Activated CD4-positive, alpha-beta memory T cell treated with anti-CD3 and anti-CD28 coated beads for 36 hours (primary cell): ENCODE measurements at regions not wholly inside any gene's neighbourhood (a gene's known extent, or its start where the extent isn't known, plus 50 kb on each side); places are given as distances from the start of the nearest gene placed in this dataset.

Source experiments
- CTCF ChIA-PET: fragments of 350-600 bp; sonication (Branson Sonifier 250); formaldehyde crosslinking; loops from one replicate; lab custom pipeline; 2021; ENCODE audit warnings: antibody characterized with exemption, inconsistent platforms; lab: Charles Lee
- POLR2A ChIA-PET: fragments of 350-600 bp; sonication (Branson Sonifier 250); formaldehyde crosslinking; loops from one replicate; lab custom pipeline; 2021; ENCODE audit warnings: antibody characterized with exemption; lab: Charles Lee
- DNase-seq: peaks from one replicate; pipeline ENCODE4 v3.0.0-alpha.2; 2020
- H3K27ac Mint-ChIP-seq: one replicate; pipeline ENCODE4 v1.8.0; 2021; ENCODE audit warnings: mixed read lengths
- H3K27me3 Mint-ChIP-seq: one replicate; pipeline ENCODE4 v1.8.0; 2021; ENCODE audit warnings: mixed read lengths
- H3K36me3 Mint-ChIP-seq: one replicate; pipeline ENCODE4 v1.8.0; 2021; ENCODE audit warnings: mixed read lengths
- H3K4me1 Mint-ChIP-seq: one replicate; pipeline ENCODE4 v1.8.0; 2021; ENCODE audit warnings: low read depth, mixed read lengths
- H3K4me3 Mint-ChIP-seq: one replicate; pipeline ENCODE4 v1.8.0; 2021; ENCODE audit warnings: mild to moderate bottlenecking, mixed read lengths
- H3K9me3 Mint-ChIP-seq: one replicate; pipeline ENCODE4 v1.8.0; 2021; ENCODE audit warnings: mixed read lengths
- intact Hi-C: fragments of 100-400 bp; cut with micrococcal nuclease; formaldehyde crosslinking; loops from one replicate; pipeline ENCODE4 v1.15.1; 2023

DNA sequence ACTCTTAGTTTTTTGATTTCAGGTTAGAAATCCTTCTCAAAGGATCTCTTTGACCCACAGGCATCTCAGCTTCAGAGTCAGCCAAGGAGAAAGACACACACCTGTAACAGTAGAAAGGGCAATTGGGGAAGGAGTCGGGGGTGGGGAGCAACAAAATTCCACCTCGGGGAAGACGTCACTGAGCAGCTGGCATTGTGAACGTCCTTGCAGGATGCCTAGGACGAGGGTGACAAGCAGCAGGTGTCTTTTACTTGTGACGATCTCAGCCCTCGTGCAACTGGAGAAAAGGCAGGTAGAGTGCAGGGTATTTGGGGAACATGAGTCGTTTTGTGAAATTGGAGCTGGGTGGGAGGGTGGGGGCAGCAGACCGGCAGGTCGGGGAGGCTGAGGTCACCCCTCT lies 627.0 kb downstream of the ACTR3B start:
- no peak overlapping the region for H3K27ac Mint-ChIP-seq
- no peak overlapping the region for H3K4me3 Mint-ChIP-seq
- no peaks in the 10 kb centered on the region for H3K36me3 Mint-ChIP-seq
- H3K4me1 Mint-ChIP-seq = no peaks in the 10 kb centered on the region
- no peak for DNase-seq
- peaks cover 1% of the 10 kb centered on the region for H3K27me3 Mint-ChIP-seq
- intact Hi-C loops = no loop called here
- H3K9me3 Mint-ChIP-seq = peaks cover 12% of the 10 kb centered on the region
- ChIA-PET POLR2A (no interaction called here), CTCF (no interaction called here)

DNA sequence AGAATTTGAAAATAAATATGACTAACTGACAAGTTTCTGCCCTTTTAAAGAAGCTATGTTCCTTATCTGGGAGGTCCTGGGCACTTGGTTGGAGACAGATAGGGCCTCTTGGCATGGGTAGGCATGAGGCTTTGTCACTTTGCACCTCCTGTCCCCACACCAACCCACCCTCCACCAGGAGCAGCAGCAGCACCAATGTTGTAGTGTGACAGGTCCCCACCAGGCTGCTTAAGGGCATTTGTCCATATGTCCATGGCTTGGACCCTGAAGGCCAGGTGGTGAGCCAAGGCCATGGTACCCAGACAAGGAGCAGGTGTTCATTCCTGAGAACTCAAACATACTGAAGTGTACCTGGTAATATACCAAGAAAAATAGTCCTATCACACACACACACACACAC lies 629.1 kb downstream of the ACTR3B start:
- POLR2A ChIA-PET = no interaction called here
- H3K36me3 Mint-ChIP-seq = no peaks in the 10 kb centered on the region
- no peak for DNase-seq
- peaks cover 13% of the 10 kb centered on the region for H3K9me3 Mint-ChIP-seq
- H3K27ac Mint-ChIP-seq = no peak overlapping the region
- H3K4me3 Mint-ChIP-seq = no peak overlapping the region
- CTCF ChIA-PET = no interaction called here
- no peaks in the 10 kb centered on the region for H3K4me1 Mint-ChIP-seq
- intact Hi-C loops = no loop called here
- no peaks in the 10 kb centered on the region for H3K27me3 Mint-ChIP-seq

DNA sequence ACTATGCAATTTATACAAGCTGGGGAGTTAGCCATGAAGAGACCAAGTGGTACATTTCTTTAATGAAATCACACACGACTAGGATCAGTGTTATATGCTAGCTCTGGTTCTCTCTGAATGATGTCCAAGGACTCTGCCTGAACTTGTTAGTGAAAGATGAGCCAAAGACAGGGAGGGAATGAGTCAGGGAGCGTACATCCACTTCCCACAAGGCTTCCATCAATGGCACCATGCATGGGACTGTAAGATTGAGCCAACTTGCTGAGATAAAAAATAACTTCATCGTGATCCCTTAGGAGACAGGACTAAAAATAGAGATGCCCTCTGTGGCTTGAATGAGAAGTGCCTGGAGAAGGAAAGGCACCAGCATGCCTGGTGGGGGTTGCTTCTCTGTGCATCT lies 629.7 kb downstream of the ACTR3B start:
- ChIA-PET POLR2A (no interaction called here), CTCF (no interaction called here)
- no peak overlapping the region for H3K27ac Mint-ChIP-seq
- intact Hi-C loops = no loop called here
- DNase-seq = no peak
- no peaks in the 10 kb centered on the region for H3K27me3 Mint-ChIP-seq
- H3K9me3 Mint-ChIP-seq = peaks cover 18% of the 10 kb centered on the region
- no peaks in the 10 kb centered on the region for H3K4me1 Mint-ChIP-seq
- H3K4me3 Mint-ChIP-seq = no peak overlapping the region
- no peaks in the 10 kb centered on the region for H3K36me3 Mint-ChIP-seq

DNA sequence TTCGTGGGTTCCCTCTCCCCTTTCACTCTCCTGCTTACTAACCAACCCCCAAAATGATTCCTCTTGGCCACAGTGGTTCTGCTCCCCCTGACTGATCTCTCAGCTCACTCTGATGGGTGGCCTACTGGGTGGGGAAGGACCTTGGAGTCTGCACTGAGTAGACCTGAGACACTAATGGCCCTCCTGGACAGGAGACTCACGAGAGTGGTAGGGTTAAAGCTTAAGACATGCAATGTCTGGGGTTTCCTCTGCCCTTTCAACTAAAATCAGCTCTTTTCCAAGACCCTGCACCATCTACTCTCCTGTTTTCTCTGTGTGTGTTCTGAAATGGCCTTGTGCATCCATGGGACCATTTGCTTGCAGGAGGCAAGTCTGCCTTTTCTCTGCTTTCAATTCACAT lies 631.4 kb downstream of the ACTR3B start:
- no peaks in the 10 kb centered on the region for H3K4me1 Mint-ChIP-seq
- ChIA-PET CTCF (no interaction called here), POLR2A (no interaction called here)
- H3K36me3 Mint-ChIP-seq = no peaks in the 10 kb centered on the region
- intact Hi-C loops = no loop called here
- H3K4me3 Mint-ChIP-seq = no peak overlapping the region
- H3K9me3 Mint-ChIP-seq = peaks cover 15% of the 10 kb centered on the region
- no peak for DNase-seq
- no peak overlapping the region for H3K27ac Mint-ChIP-seq
- H3K27me3 Mint-ChIP-seq = no peaks in the 10 kb centered on the region

DNA sequence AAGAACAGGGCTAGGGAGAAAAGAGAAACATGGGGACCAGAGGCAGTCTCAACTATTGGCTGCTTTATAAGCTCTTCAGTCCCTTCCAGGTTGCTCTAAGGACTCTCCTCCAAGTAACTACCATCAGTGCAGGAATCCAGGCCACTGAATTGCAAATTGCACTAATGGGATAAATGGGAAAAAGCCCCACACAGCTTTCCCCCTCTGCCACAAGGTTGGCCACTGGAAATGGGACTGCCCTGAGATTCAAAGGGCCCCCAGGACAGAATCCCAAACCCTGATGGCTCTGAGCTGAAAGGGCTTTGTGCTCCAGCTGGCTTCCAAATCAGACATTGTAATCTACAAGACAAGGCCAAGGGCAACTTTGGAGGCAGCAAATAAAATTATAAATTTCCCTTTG lies 633.2 kb downstream of the ACTR3B start:
- Mint-ChIP-seq H3K36me3 (no peaks in the 10 kb centered on the region), H3K9me3 (peaks cover 17% of the 10 kb centered on the region), H3K4me1 (no peaks in the 10 kb centered on the region), H3K4me3 (no peak overlapping the region), H3K27ac (no peak overlapping the region), H3K27me3 (no peaks in the 10 kb centered on the region)
- POLR2A ChIA-PET = no interaction called here
- no peak for DNase-seq
- intact Hi-C loops = no loop called here
- CTCF ChIA-PET = no interaction called here

DNA sequence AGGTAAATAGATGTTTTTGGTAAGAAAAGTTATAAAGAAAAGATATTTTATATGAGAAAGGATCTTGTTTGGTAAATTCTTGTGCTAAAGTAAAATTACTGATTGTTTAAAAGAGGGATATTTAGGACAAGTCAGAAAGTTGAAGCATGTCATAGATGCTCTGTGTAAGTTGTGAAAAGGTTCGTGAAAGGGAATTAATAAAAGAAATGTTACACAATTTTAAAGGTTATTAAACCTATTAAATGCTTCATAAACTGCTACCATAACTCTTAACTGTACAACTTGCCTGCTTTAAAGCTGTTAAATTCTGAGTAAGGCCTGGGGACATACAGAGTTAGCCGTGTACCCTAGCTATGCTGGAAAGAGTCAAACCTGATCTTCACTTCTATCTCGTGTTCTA lies 634.1 kb downstream of the ACTR3B start:
- Mint-ChIP-seq H3K9me3 (peaks cover 17% of the 10 kb centered on the region), H3K27ac (no peak overlapping the region), H3K36me3 (no peaks in the 10 kb centered on the region), H3K4me1 (no peaks in the 10 kb centered on the region), H3K27me3 (no peaks in the 10 kb centered on the region), H3K4me3 (no peak overlapping the region)
- intact Hi-C loops = no loop called here
- CTCF ChIA-PET = no interaction called here
- no peak for DNase-seq
- POLR2A ChIA-PET = no interaction called here

DNA sequence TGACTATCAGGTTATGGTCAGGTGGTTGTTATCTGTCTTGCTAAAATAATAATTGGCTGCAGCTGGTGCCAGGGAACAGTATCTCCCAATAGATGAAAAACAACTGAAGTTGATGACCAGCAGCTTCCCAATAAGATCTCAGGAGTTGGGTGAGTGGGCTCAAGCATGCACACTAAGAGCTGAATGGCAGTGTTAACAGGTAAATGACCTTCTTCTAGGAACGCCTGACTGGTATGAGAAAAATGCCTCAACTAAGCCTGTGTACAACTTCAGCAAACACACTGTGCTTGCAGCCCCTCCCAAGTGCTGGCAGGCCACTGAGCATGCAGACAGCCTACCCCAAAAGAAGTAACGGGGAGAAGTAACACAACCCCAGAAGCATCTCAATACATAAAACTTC lies 636.9 kb downstream of the ACTR3B start:
- intact Hi-C loops = no loop called here
- no peak overlapping the region for H3K27ac Mint-ChIP-seq
- H3K4me1 Mint-ChIP-seq = no peaks in the 10 kb centered on the region
- peaks cover 9% of the 10 kb centered on the region for H3K9me3 Mint-ChIP-seq
- no peak overlapping the region for H3K4me3 Mint-ChIP-seq
- H3K27me3 Mint-ChIP-seq = no peaks in the 10 kb centered on the region
- CTCF ChIA-PET = no interaction called here
- no peak for DNase-seq
- POLR2A ChIA-PET = no interaction called here
- H3K36me3 Mint-ChIP-seq = no peaks in the 10 kb centered on the region

DNA sequence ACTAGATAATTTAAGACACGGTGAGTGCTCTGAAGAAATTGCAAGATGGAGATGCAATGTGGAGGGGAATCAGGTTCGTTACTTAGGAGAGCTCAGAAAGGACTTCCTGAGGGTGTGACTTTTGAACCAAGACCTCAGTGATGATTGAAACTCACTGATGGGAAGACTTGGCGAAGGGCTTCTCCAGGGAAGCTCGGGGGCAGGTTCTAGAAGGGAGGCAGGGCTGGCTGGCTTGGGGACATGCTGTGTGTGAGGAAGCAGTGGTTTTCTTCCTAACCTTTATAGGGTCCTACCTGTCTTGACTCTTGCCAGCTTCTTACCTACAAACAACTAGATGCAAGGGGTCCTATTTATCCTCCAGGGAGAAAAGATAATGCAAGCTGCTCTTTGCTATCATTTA lies 637.9 kb downstream of the ACTR3B start:
- intact Hi-C loops = no loop called here
- H3K27ac Mint-ChIP-seq = no peak overlapping the region
- no peaks in the 10 kb centered on the region for H3K4me1 Mint-ChIP-seq
- H3K9me3 Mint-ChIP-seq = peaks cover 9% of the 10 kb centered on the region
- H3K36me3 Mint-ChIP-seq = no peaks in the 10 kb centered on the region
- ChIA-PET CTCF (no interaction called here), POLR2A (no interaction called here)
- no peaks in the 10 kb centered on the region for H3K27me3 Mint-ChIP-seq
- no peak overlapping the region for H3K4me3 Mint-ChIP-seq
- no peak for DNase-seq

DNA sequence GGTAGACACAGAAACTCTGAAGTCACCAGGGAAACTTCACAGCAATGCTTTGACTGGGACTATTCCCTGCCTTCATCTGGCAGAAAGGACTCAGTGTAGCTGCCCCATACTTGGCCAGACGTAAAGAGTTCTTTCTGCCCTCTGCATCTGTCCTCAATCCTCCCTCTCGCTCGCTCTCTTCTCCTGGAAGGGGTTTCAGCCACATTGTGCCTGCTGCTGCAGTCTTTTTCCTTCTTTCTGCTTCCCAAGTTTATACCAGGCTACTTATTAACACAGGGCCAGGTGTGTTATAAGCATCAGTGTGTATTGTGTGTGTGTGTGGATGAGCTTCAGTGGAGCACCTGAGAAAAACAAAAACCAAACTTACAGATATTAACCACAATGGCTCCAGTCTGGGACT lies 638.4 kb downstream of the ACTR3B start:
- no peaks in the 10 kb centered on the region for H3K36me3 Mint-ChIP-seq
- no peaks in the 10 kb centered on the region for H3K27me3 Mint-ChIP-seq
- ChIA-PET CTCF (no interaction called here), POLR2A (no interaction called here)
- H3K4me3 Mint-ChIP-seq = no peak overlapping the region
- intact Hi-C loops = no loop called here
- no peaks in the 10 kb centered on the region for H3K4me1 Mint-ChIP-seq
- H3K9me3 Mint-ChIP-seq = peaks cover 9% of the 10 kb centered on the region
- DNase-seq = no peak
- no peak overlapping the region for H3K27ac Mint-ChIP-seq

DNA sequence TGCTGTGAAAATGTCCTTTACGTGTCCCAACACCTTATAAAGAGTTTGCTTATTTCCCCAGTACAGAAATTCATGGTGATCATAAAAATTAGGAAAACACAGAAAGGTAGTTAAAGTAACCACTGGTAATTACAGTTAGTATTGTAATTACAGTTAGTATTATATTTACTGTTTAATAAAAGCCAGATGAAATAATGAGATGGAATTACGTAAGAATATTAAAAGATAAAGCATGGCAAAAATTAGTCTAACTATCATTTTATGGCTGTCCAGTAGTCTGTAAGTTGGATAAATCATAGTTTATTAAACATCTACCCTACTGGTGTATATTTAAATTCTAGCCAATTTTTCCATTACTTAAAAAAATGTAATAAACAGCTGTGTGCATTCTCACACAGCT lies 638.8 kb downstream of the ACTR3B start:
- ChIA-PET POLR2A (no interaction called here), CTCF (no interaction called here)
- Mint-ChIP-seq H3K4me3 (no peak overlapping the region), H3K27me3 (no peaks in the 10 kb centered on the region), H3K4me1 (no peaks in the 10 kb centered on the region), H3K27ac (no peak overlapping the region), H3K36me3 (no peaks in the 10 kb centered on the region), H3K9me3 (peaks cover 9% of the 10 kb centered on the region)
- no peak for DNase-seq
- intact Hi-C loops = no loop called here

DNA sequence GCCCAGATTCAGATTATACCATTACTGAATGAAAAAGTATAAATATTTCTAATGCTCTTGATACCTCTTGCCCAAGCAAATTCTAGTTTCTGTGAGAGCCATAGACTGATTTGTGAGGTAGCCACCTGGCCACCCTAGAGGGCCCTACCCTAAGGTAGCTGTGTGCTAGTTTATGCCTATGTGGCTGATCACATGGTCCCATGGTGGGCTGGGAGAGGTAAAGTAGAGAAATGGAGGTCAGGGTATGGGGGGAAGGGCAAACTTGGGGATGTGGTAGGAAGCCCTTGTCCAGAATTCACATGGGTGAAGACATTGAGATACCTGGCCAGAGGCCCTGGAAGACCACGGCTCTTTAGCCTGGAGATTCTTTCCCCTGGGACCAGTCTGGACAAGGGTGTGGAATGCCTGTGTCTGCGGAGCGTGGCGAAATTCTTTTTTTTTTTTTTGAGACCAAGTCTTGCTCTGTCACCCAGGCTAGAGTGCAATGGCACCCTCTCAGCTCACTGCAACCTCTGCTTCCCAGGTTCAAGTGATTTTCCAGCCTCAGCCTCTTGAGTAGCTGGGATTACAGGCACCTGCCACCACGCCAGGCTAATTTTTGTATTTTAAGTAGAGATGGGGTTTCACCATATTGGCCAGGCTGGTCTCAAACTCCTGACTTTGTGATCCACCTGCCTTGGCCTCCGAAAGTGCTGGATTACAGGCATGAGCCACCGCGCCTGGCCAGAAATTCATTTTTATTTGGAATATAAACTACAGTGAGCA lies 639.4 kb downstream of the ACTR3B start:
- ChIA-PET POLR2A (no interaction called here), CTCF (no interaction called here)
- Mint-ChIP-seq H3K27me3 (no peaks in the 10 kb centered on the region), H3K4me3 (no peak overlapping the region), H3K4me1 (no peaks in the 10 kb centered on the region), H3K9me3 (peaks cover 4% of the 10 kb centered on the region), H3K27ac (no peak overlapping the region), H3K36me3 (no peaks in the 10 kb centered on the region)
- no peak for DNase-seq
- intact Hi-C loops = no loop called here

DNA sequence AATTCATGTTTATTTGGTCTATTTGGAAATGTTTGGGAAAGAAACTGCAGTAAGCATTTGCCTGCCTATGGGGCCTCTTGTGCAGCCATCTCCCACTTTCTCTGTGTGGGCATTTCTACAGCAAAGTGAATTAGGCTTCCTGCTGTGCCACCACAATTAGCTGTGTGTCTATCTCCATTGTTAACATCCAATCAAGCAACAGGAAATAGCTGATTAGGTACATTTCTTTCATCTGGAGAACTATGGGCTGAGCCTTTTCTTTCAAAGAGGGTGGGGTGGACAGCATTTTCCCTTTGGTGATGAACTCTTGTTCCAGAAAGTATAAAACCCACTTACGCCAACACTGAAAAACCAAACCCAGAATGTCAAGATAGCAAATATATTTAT lies 640.0 kb downstream of the ACTR3B start:
- Mint-ChIP-seq H3K27me3 (no peaks in the 10 kb centered on the region), H3K9me3 (peaks cover 2% of the 10 kb centered on the region), H3K27ac (no peak overlapping the region), H3K4me1 (no peaks in the 10 kb centered on the region), H3K4me3 (no peak overlapping the region), H3K36me3 (no peaks in the 10 kb centered on the region)
- ChIA-PET CTCF (no interaction called here), POLR2A (no interaction called here)
- no peak for DNase-seq
- intact Hi-C loops = no loop called here

DNA sequence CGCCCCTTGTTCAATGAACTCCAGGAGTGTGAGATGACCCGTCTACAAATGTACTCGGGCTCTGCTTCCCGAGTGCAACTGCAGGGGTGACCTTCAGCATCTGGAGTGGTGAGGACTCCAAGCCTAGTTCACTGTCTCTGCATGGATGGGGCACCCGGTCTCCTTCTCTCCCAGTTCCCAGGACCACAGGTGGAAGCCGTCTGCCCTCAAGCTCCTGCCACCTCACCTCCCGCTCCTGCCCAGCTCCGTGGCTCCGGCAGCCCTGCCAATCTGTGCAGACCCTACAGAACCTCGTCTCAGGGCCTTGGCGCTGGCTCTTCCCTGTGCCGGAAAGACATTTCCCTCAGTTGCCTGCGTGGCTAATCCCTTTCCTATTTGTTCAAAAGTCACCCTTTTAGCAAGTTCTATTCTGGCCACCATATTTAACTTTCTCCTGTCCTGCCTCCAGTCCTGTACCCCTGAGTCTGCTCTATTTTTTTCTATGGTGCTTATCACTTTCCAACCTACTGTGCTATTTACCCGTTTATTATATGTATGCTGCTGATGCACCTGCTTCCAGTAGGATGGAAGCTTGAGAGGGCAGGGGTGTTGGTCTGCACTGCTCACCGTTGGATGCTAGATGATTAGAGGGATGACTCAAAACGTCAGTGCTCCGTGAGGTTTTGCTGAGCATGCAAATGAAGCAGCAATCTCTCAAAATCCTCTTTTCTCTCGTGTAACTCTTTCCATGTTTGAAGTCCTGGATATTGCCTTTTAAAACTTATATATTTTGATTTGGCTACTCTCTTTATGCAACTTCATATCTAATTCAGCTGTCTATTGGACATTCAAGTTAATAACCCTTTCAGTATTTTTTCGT lies 641.4 kb downstream of the ACTR3B start:
- intact Hi-C loops = no loop called here
- no peak overlapping the region for H3K4me3 Mint-ChIP-seq

More for the DNA sequence above, 641.4 kb downstream of the ACTR3B start:
- Mint-ChIP-seq H3K36me3 (no peaks in the 10 kb centered on the region), H3K27ac (no peak overlapping the region), H3K4me1 (no peaks in the 10 kb centered on the region), H3K27me3 (no peaks in the 10 kb centered on the region), H3K9me3 (peaks cover 2% of the 10 kb centered on the region)
- ChIA-PET POLR2A (no interaction called here), CTCF (no interaction called here)
- DNase-seq = no peak
